ENCODE measurements at regions not wholly inside any gene's neighbourhood (a gene's known extent, or its start where the extent isn't known, plus 50 kb on each side); places are given as distances from the start of the nearest gene placed in this dataset.

- DNase-seq (ENCODE audit: low read depth in 2 of 3, low spot score in 2 of 3) = no peak
Measured at GRCh38 chr2:861655-862354, 88.8 kb upstream of the SNTG2 start.

DNA sequence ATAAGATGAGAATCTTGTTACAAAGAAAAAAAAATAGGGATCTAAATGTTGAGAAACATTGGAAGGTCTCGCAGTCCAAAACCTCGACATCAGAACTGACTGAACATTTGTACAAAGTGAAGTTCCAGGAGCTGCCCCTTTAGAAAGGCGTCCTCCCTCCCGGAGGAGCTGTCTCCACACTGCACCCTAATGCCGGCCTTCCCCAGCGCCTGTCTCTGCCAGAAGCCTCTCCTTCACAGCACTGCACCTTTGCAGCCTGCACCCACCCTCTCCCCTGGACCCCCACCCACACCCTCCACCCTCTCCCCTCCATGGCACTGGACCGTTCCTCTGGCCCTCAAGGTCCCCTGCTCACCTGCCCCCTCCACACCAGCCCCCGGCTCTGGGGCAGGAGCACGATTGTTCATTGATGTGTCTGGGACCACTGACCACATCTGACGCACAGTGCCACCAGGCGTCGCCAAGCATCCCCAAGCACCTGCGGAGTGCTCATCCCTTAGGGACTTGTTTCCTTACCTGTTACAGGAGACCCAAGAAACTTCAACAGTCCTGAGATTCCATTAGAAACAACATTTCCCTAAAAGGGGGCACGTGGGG, 90.3 kb upstream of the SNTG2 start:
- DNase-seq (ENCODE audit: low read depth in 2 of 3, low spot score in 2 of 3) = no peak

DNA sequence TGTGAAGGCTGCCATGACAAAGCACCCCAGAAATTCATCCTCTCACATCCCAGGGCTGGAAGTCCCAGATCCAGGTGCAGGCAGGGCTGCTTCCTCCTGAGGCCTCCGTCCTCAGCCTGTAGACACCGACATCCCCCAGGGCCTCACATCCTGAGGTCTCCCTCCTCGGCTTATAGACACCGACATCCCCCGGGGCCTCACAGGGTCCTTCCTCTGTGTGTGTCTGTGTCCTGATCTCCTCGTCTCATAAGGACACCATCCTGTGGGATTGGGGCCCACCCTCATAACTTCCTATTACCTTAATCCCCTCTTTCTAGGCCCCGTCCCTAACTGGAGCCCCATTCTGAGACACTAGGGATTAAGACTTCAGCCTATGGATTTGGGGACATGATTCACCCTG, 92.0 kb upstream of the SNTG2 start:
- no peak for DNase-seq (ENCODE audit: low read depth in 2 of 3, low spot score in 2 of 3)

DNA sequence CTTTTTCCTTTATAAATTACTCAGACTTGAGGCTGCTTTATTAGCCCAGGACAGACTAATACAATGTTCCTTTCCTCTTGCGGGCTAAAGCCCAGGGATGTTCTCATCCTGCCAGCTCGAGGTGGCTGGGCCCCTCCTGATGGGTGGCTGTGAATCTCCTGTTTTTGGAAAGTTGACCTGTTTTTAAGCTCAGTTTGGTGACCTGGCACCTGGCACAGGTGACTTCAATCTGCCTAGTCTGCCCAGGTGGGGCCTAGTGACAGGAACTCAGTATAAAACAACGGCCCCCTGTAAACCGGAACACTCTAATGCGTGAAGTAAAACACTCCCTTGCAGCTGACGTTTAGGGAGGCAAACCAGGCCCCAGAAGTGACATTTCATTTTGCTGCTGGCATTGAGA, 92.7 kb upstream of the SNTG2 start:
- no peak for DNase-seq (ENCODE audit: low read depth in 2 of 3, low spot score in 2 of 3)

GRCh38 chr2:857081-857480, 93.6 kb upstream of the SNTG2 start:
- no peak for DNase-seq (ENCODE audit: low read depth in 2 of 3, low spot score in 2 of 3)

GRCh38 chr2:856456-856855, 94.2 kb upstream of the SNTG2 start:
- DNase-seq (ENCODE audit: low read depth in 2 of 3, low spot score in 2 of 3) = no peak

DNA sequence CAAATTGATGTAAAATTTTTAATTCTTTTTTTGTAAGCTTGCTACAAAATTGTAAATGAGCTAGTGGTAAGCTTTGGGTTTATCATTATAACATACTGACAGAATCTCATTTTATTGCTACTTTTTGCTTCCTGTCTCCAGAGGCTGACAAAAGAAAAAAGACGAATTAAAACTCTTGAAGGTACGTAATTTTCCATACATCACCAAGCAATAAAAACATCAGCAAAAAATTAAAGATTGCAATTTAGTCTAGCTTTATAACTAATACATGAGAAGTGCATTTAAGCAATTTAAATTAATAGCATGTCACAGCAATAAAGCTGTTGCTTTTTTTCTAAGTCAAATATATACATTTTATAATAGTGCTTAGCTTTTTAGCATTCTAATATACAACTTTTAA, 94.6 kb upstream of the SNTG2 start:
- no peak for DNase-seq (ENCODE audit: low read depth in 2 of 3, low spot score in 2 of 3)

DNA sequence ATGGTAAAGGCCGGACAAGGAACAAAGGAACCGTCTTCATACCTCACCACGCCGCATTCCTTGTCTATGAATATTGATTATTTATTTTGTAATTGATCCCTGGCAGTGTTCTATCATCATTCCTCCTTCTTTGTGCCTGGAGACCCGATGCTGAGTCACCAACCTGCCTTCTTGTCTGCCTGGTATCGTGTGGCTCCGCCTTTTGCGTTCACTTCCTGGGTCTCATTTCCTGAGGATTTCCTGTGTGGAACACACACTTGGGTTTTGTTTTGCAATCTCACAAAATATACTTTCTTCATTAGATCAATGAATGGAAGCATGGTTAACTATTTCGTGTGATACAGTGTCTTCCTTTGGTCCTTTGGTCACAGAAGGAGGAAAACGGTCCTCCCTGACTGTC, 95.5 kb upstream of the SNTG2 start:
- DNase-seq (ENCODE audit: low read depth in 2 of 3, low spot score in 2 of 3) = no peak

GRCh38 chr2:854460-854859, 96.2 kb upstream of the SNTG2 start:
- DNase-seq (ENCODE audit: low read depth in 2 of 3, low spot score in 2 of 3) = peak in 2 of 3 experiments; percentile 8 to 19

GRCh38 chr2:853203-853870, 97.3 kb upstream of the SNTG2 start:
- DNase-seq (ENCODE audit: low read depth in 2 of 3, low spot score in 2 of 3) = no peak

- DNase-seq (ENCODE audit: low read depth in 2 of 3, low spot score in 2 of 3) = no peak
Measured at GRCh38 chr2:852168-852567, 98.5 kb upstream of the SNTG2 start.

DNA sequence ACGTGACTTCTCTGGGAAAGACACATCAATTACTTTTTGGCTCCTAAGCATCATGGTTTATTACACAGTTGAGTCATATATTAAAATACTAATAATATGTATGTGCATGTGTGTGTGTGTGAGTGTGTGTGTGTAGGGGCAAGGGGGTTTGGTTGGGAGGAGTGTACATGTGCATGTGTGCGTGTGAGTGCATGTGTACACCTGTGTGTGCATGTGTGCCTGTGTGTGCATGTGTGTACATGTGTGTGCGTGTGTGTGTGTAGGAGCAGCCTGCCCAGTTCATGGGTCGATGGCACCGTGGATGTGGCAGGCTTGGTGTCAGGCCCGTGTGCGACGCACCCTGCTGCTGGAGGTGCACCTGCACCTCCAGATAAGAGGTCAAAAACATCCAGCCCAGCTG, 99.0 kb upstream of the SNTG2 start:
- no peak for DNase-seq (ENCODE audit: low read depth in 2 of 3, low spot score in 2 of 3)

GRCh38 chr2:851078-851477, 99.6 kb upstream of the SNTG2 start:
- DNase-seq (ENCODE audit: low read depth in 2 of 3, low spot score in 2 of 3) = no peak

DNA sequence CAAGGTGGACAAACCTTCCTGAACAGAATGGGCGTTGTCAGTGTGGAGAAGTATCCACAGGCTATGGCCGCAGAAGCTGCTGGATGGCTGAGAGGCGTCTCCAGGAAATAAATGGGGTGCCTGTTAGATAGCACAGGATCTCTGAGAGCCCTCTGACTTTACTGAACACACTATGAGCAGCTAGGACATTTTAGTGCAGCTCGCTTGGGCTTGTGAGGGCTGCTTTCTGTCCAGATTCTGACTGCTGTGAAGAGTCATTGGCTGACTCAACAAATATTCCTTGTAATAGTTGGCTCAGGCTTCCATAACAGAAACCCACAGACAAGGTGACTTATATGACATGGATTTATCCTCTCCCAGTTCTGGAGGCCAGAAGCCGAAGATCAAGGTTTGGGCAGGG, 100.2 kb upstream of the SNTG2 start:
- no peak for DNase-seq (ENCODE audit: low read depth in 2 of 3, low spot score in 2 of 3)

- DNase-seq (ENCODE audit: low read depth in 2 of 3, low spot score in 2 of 3) = no peak
Measured at GRCh38 chr2:848099-848498, 102.5 kb upstream of the SNTG2 start.

DNA sequence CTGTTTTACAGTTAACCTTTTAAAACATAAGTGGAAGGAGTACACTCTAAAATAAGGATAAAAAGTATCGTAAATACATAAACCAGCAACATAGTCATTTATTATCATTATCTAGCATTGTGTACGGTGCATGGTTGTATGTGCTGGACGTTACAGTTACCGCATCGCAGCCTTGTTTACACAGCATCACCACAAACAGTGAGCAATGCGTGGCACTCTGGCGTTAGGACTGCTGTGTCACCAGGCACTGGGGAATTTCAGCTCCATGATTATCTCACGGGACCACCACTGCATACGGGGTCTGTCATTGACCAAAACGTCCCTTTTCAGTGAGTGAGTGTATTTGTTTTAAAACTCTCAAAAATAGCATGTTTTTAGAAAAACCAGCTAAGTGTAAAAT, 103.0 kb upstream of the SNTG2 start:
- no peak for DNase-seq (ENCODE audit: low read depth in 2 of 3, low spot score in 2 of 3)

DNA sequence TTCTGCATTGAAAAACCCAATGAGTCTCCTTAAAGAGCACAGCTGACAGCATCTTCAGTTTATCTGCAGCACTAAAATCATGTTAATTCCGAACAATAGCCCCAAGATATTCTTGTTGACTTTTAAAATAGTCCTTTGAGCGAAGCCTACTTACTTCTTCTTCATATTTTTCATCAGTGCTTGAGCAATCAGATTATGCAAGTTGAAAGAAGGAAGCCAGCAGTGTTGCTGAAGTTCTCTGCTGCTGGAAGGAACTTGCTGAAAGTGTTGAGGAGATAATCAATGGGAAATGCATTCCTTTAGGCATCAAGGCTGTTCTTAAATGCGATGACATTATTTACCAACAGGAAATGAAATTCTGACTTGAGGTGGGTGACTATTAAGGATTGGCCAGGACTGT, 105.9 kb upstream of the SNTG2 start:
- no peak for DNase-seq (ENCODE audit: low read depth in 2 of 3, low spot score in 2 of 3)

GRCh38 chr2:842151-842803, 108.4 kb upstream of the SNTG2 start:
- DNase-seq (ENCODE audit: low read depth in 2 of 3, low spot score in 2 of 3) = no peak

DNA sequence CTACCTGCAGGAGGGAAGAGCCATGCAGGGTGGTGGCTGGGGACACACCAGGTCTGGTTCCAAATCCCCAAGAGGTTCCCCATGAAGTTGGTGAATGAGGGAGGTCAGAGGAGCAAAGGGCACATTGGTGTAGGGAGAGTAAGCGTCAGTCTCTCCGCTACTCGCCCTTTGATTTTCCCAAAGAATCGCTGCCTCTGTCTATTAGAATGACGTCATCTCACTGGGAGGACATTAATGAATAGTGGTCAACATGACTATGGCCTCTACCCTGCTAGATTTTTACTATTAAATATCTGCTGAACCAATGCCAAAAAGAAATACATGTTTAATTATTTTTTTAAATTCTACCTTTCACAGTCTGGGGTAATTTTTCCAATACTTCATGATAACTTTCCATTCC, 109.6 kb upstream of the SNTG2 start:
- DNase-seq (ENCODE audit: low read depth in 2 of 3, low spot score in 2 of 3) = no peak

GRCh38 chr2:834233-834632, 116.4 kb upstream of the SNTG2 start:
- DNase-seq (ENCODE audit: low read depth in 2 of 3, low spot score in 2 of 3) = no peak

DNA sequence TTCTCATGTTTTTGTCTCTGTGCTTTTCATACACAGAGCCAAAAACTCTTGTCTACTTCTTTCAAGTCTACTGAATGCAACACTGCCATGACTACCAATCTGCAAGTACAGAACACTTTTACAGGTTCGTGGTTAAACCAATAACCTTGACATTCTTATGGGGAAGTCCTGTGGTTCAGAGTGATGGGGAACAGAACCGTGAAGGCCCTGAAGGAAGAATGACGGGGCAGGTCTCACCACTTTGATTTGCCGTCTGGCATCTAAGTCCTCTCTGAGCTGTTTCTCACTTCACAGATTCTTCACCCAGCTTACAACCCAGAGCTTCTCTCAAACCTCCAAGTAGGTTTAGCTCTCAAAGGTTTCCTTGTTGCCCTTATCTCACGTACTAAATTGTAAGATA, 117.5 kb upstream of the SNTG2 start:
- no peak for DNase-seq (ENCODE audit: low read depth in 2 of 3, low spot score in 2 of 3)

- no peak for DNase-seq (ENCODE audit: low read depth in 2 of 3, low spot score in 2 of 3)
Measured at GRCh38 chr2:832635-833034, 118.0 kb upstream of the SNTG2 start.
